ENCODE measurements at regions not wholly inside any gene's neighbourhood (a gene's known extent, or its start where the extent isn't known, plus 50 kb on each side); places are given as distances from the start of the nearest gene placed in this dataset.

- Histone ChIP-seq H3K27me3 (ENCODE audit: control insufficient read depth in 4 of 4, insufficient read depth in 4 of 4, low read length in 3 of 4) (no peaks in the 10 kb centered on the region), H3K36me3 (ENCODE audit: control insufficient read depth in 4 of 4, insufficient read depth in 3 of 4, low read depth in 1 of 4, low read length in 3 of 4) (no peaks in the 10 kb centered on the region), H3K9me3 (ENCODE audit: control insufficient read depth in 4 of 4, low read length in 3 of 4) (no peaks in the 10 kb centered on the region), H3K27ac (ENCODE audit: low read depth in 1 of 2, low read length in 2 of 2) (no peak overlapping the region), H3K9ac (ENCODE audit: low read depth in 1 of 2, low read length in 2 of 2) (no peak overlapping the region), H3K4me3 (ENCODE audit: low read depth in 1 of 3, low read length in 3 of 3) (no peak overlapping the region), H3K4me1 (ENCODE audit: control insufficient read depth in 4 of 4, insufficient read depth in 4 of 4, low read length in 3 of 4) (no peaks in the 10 kb centered on the region)
- TF ChIP-seq RAD21 (IDR thresholded peaks at IDR 0.05) = no peak
- TF ChIP-seq SP1 (IDR thresholded peaks at IDR 0.05) = no peak
- TF ChIP-seq, protein P1, sequence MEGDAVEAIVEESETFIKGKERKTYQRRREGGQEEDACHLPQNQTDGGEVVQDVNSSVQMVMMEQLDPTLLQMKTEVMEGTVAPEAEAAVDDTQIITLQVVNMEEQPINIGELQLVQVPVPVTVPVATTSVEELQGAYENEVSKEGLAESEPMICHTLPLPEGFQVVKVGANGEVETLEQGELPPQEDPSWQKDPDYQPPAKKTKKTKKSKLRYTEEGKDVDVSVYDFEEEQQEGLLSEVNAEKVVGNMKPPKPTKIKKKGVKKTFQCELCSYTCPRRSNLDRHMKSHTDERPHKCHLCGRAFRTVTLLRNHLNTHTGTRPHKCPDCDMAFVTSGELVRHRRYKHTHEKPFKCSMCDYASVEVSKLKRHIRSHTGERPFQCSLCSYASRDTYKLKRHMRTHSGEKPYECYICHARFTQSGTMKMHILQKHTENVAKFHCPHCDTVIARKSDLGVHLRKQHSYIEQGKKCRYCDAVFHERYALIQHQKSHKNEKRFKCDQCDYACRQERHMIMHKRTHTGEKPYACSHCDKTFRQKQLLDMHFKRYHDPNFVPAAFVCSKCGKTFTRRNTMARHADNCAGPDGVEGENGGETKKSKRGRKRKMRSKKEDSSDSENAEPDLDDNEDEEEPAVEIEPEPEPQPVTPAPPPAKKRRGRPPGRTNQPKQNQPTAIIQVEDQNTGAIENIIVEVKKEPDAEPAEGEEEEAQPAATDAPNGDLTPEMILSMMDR (IDR thresholded peaks at IDR 0.05; ENCODE audit: low read depth, low read length, missing input control) = no peak
- TF ChIP-seq ZBTB33 (IDR thresholded peaks at IDR 0.05) = no peak
- no peak for TF ChIP-seq FOXA1 (IDR thresholded peaks at IDR 0.05)
- TF ChIP-seq HNF4A (conservative IDR thresholded peaks at IDR 0.05) = no peak
- TF ChIP-seq NR2F2 (IDR thresholded peaks at IDR 0.05) = no peak
- TF ChIP-seq, protein P2, sequence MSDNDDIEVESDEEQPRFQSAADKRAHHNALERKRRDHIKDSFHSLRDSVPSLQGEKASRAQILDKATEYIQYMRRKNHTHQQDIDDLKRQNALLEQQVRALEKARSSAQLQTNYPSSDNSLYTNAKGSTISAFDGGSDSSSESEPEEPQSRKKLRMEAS (IDR thresholded peaks at IDR 0.05) = no peak
- TF ChIP-seq JUND (IDR thresholded peaks at IDR 0.05) = no peak
- TF ChIP-seq TAF1 (conservative IDR thresholded peaks at IDR 0.05) = no peak
- TF ChIP-seq GABPA (IDR thresholded peaks at IDR 0.05 in 1 of 2, conservative IDR thresholded peaks at IDR 0.05 in 1 of 2) = no peak
- DNase-seq (ENCODE audit: low spot score) = no peak
- 64% methylated on average over 8 of the region's 8 CpGs for WGBS
Measured at GRCh38 chr19:34118879-34119748, 53.2 kb upstream of the LSM14A start.

DNA sequence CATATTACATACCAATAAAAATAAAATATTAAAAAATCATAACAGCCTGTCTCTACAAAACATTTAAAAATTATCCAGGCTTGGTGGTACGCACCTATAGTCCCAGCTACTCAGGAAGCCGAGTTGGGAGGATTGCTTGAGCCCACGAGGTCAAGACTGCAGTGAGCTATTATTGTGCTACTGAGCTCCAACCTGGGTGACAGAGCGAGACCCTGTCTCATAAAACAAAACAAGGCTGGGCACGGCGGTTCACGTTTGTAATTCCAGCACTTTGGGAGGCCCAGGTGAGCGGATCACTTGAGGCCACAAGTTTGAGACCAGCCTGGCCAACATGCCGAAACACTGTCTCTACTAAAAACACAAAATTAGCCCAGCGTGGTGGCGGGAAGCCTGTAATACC is 52.2 kb upstream of the LSM14A start:
- no peak for DNase-seq (ENCODE audit: low spot score)
- H3K4me3 ChIP-seq (ENCODE audit: low read depth in 1 of 3, low read length in 3 of 3) = no peak overlapping the region
- no peak overlapping the region for H3K27ac ChIP-seq (ENCODE audit: low read depth in 1 of 2, low read length in 2 of 2)
- H3K9ac ChIP-seq (ENCODE audit: low read depth in 1 of 2, low read length in 2 of 2) = no peak overlapping the region
- H3K4me1 ChIP-seq (ENCODE audit: control insufficient read depth in 4 of 4, insufficient read depth in 4 of 4, low read length in 3 of 4) = no peaks in the 10 kb centered on the region
- H3K36me3 ChIP-seq (ENCODE audit: control insufficient read depth in 4 of 4, insufficient read depth in 3 of 4, low read depth in 1 of 4, low read length in 3 of 4) = no peaks in the 10 kb centered on the region
- H3K27me3 ChIP-seq (ENCODE audit: control insufficient read depth in 4 of 4, insufficient read depth in 4 of 4, low read length in 3 of 4) = no peaks in the 10 kb centered on the region
- no peaks in the 10 kb centered on the region for H3K9me3 ChIP-seq (ENCODE audit: control insufficient read depth in 4 of 4, low read length in 3 of 4)
- WGBS = 85% methylated on average over 11 of the region's 11 CpGs
- TF ChIP-seq GABPA (IDR thresholded peaks at IDR 0.05 in 1 of 2, conservative IDR thresholded peaks at IDR 0.05 in 1 of 2) (no peak), FOXA2 (IDR thresholded peaks at IDR 0.05) (no peak), TAF1 (conservative IDR thresholded peaks at IDR 0.05) (no peak), SP1 (IDR thresholded peaks at IDR 0.05) (no peak), ZBTB33 (IDR thresholded peaks at IDR 0.05) (no peak), FOXA1 (IDR thresholded peaks at IDR 0.05) (no peak), REST (IDR thresholded peaks at IDR 0.05) (no peak), EGR1 (IDR thresholded peaks at IDR 0.05; ENCODE audit: low read depth in 2 of 2) (no peak), NR2F2 (IDR thresholded peaks at IDR 0.05) (no peak), RAD21 (IDR thresholded peaks at IDR 0.05) (no peak), JUND (IDR thresholded peaks at IDR 0.05) (no peak), RXRA (IDR thresholded peaks at IDR 0.05) (no peak), ATF3 (IDR thresholded peaks at IDR 0.05) (no peak), HNF4G (IDR thresholded peaks at IDR 0.05) (no peak), HNF4A (conservative IDR thresholded peaks at IDR 0.05) (no peak)
- TF ChIP-seq, protein P2 (IDR thresholded peaks at IDR 0.05) = no peak
- TF ChIP-seq, protein P1 (IDR thresholded peaks at IDR 0.05; ENCODE audit: low read depth, low read length, missing input control) = no peak

Data from liver (tissue), 8 donors.